SW 1271 (cell line): ENCODE measurements at regions not wholly inside any gene's neighbourhood (a gene's known extent, or its start where the extent isn't known, plus 50 kb on each side); places are given as distances from the start of the nearest gene placed in this dataset.

Source experiments
- DNase-seq, 2 experiments: peaks; one replicate each; lab custom pipeline; 2025; lab: John Stamatoyannopoulos, UW

DNA sequence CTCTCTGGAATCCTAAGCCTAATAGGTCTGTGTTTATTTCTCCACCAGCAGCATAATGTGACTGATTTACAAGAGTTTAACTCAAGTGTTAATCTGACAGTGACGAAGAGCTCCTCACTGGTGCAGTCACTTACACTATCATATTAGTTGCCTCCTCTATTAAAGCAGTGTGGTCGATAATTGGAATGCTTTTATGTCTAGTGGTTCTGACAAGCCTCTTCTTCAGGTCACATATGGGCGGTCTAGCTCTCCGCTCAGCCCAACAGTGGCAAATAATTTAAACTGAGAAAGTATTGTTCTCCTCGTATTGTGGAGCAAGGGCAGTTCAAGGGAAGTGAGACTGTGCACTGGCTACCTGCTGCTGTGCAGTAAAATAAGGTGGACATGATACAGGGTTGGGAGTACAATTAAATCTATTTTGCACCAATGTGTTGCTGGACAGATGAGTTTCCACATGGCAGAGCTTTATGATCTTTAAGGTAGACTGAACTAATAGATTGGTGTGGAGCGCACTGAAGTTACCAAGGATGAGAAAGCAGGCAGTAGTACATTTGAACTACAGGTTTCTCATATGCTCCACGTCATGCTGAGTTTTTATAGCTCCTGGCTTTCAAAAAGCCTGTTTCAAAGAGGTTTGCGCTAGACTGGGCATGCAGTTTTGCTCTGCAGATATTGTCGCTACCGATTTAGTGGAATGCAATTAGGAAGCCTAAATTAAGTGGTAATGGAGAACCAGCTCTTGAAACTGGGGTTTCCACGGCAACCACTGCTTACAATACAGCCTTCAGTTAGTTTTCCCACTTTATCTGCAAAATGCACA lies 151.7 kb upstream of the POU3F3 start:
- DNase-seq = no peak

DNA sequence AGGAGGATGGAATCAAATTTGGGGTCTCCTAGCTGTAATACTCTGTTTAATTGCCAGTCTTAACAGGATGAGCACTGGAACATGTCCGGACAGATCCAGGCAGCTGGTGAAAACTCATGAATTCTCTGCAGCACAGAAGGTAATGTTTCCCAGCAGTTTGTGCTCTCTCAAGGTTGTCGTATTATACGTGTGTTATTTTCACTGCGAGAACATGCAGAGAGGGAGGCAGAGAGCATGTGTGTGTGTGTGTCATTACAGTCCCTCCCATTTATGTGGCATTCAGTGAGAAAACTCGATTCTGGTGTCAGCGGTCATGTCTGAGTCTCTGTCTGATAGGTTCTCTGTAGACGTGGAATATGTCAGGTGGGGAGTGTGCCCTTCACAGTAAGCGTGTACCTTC lies 150.2 kb upstream of the POU3F3 start:
- no peak for DNase-seq

- DNase-seq = no peak
These were observed 149.2 kb upstream of the POU3F3 start for GRCh38 chr2:104704496-104705245.

DNA sequence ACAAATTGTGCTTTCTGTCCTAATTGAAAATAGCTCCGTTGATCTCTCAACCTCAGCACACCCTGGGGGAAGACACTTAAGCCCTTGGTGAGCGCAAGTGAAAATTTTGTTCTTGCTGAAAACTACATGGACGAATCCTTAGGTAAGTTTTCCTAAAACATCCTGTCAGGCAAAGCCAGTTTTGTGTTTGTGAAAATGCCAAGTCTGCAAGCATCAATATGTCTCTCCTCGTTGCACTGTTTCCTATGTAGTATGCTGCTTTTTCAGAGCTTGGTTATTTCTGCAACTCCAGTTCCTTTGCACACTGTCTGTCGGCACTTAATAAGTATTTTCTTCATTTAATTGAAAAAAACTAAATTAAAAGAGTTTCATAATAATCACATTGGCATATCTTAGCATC lies 146.9 kb upstream of the POU3F3 start:
- DNase-seq = no peak

DNA sequence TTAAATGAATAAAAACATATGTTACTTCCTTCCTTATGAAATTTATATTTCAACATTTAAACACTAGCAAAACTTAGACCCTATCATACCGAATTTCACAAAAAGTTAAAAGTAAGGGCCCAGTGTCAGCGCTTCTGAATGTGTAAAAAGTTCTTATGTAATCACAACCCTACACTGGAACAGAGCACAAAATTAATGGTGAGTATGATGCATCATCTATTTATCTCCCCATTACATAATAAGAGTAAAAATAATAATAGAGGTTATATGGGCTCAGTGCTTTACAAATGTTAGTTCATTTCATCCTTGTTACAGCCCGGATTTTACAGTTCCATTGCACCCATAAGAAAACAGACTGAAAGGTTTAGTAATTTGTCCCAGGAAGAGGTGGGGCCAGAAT lies 144.9 kb upstream of the POU3F3 start:
- no peak for DNase-seq

DNA sequence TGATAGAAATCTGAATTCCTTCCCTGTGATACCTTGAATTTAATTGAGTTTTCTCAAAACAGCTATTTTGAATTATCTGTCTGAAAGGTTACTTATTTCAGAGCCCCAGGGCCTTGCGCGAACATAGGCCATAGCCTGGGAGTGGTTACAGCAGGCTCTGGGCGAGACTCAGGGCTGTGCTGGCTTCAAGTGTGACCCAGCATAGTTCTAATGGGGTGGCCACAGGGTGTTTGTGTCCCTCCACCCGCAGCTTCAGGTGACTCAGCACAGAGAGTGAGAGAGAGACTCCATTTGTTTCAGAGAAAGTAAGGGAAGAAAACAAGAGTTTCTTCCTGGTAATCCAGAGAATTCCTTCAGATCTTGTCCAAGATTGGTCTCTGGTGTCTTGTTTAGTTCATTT lies 137.9 kb upstream of the POU3F3 start:
- DNase-seq = no peak

DNA sequence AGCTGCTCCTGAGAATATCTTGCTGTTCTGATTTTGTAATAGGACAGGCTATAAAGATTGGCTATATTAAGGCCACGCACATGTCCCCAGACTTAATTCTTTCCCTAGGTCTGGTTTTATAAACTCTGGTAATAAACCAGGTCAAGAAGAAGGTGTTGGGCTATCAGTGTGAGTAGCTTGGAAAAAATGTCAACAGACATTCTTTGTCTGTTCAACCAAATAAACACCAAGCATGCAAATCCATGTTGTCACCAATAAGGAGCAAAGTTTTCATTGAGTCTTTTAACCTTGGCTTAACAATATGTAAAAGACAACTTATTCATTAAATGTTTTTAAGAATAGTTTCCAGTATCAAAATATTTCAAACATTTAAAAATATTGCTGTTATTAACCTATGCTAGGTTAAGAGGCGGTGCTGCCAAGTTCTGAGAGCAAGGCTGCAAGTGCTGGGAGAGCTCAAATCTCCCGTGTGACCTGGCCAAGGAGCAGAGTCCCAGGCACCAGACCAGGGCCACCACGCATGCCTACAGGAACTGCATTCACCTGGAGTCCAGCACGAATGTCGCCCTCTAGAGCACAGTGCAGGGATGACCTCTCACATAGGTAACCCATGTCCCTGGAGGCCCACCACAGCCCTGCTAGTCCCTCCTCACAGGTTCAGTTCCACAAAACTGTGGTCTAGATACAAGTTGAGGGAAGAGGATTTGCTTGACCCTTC lies 120.5 kb upstream of the POU3F3 start:
- no peak for DNase-seq

DNA sequence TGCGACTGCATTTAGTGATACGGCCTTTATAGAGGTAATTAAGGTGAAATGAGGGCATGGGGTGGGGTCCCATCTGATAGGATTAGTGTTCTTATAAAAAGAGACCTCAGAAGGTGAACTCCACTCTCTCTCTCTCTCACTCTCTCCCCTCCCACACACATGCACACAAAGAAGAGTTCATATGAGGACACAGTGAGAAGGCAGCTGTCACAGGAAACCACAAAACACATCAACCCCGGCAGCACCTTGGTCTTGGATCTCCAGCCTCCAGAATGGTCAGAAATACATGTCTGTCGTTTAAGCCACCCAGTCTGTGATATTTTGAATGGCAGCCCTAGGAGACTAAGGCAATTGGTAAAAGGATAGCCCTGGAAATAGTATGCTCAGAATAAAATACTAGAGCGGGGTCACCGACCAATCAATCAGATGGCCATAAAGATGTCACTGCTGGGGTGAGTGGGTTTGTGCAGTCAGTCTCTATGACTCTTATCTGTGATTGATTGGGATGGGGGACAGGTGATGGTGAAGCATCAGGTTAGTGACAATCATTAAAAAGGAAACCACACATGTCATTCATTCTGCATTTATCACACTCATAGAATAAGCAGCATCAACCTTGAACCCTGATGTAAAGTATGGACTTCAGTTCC lies 118.9 kb upstream of the POU3F3 start:
- no peak for DNase-seq

DNA sequence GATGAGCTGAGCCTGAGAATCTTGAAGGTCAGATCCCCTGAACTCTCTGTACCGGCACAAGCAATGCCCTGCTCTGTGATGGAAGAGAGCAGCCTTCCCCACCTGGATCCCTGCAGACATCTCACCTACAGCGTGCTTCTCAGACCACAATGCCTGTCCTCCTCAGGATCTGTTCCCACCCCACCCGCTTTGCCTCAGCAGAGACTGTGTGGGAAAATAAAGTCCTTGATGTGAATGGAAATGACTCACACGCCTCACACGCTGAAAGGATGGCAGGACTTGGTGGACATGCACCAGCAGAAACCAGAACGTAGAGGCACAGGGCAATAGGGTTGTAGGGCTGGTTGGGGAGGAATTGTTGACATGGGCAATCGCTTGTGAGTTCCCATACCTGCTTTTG lies 117.9 kb upstream of the POU3F3 start:
- DNase-seq = no peak

DNA sequence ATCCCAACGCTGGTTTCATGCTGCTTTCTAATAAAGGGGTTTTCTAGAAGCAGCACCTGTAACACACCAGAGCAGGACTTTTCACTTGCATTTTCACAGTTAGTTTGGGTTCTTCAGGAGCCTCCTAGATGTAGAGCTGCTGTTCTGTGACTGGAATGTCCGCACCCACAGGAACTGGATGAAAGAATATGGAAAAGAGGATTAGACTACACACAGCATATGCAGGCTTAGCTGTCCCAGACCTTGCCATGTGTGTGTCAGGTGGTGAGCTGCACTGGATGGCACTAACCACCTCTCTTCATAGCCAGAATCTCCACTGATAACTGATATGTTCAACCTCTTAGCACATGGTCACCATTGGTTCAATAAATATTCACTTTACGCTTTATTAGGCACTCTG lies 112.1 kb upstream of the POU3F3 start:
- no peak for DNase-seq

- DNase-seq = no peak
These were observed 109.4 kb upstream of the POU3F3 start for GRCh38 chr2:104744537-104744936.

DNA sequence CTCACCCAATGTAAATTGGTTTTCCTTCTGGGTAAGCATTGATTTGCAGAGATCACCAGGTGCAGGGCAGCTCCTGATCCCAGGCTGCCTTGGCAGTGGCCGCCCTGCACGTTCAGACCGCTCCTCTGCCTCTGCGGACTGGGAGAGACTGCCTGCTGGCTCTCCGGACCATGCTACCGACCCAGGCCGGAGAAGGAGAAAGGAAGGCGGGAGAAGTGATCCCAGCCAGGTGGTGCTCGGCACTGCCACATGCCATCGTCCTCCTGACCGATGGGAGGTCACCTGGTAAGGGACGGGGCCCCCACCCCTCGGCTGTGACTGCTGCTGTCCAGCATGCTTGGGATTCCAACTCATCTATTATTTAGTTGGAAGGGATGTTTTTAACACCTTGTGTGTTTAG lies 108.1 kb upstream of the POU3F3 start:
- no peak for DNase-seq

GRCh38 chr2:104746299-104746698 lies 107.6 kb upstream of the POU3F3 start:
- DNase-seq = no peak

DNA sequence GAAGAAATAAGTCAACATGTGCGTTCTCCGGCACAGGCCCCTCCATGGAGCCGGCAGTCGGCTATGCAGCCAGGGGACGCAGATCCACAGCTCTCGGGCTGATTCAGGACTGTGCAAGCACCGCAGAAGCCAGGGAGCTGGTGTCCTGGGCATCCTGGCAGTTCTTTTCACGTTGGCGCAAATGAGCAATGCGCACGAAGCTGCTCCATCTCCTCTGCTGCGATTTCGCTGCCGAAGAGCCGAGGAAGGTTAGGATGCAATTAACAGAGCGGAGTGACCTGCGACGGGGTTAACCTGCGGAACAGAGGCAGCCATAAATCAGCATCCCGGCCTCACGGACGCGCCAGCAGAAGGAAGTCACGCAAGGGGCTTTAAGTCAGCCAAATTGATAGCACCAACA lies 107.1 kb upstream of the POU3F3 start:
- DNase-seq = no peak

DNA sequence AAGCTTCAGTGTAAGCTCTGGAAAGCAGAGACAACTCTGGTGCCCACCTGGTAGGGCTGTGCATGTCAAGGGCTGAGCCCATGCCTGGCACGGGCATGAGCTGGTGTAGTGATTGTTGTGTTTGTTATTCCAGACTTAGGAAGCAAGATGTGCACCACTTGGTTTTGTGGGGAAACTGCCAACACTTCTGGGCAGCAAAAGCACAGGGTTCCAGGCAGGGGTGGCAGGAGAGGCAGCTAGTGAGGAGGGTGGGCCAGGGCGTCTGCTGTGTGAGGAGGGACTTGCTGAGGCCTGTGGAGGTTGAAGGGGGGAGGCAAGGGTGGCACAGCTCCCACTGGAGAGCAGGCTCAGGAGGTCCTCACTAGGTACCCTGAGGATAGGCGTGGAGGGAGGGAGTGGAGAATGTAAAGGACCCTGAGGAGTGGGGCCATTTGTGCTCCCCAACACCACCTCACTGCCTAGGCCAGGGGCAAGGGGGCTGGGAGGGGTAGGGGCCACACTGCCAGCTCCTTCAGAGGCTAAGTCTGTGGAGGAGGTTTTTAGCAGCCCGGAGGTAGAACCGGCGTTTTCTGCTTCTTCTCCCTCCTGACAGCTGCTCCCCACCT lies 104.0 kb upstream of the POU3F3 start:
- DNase-seq = no peak

DNA sequence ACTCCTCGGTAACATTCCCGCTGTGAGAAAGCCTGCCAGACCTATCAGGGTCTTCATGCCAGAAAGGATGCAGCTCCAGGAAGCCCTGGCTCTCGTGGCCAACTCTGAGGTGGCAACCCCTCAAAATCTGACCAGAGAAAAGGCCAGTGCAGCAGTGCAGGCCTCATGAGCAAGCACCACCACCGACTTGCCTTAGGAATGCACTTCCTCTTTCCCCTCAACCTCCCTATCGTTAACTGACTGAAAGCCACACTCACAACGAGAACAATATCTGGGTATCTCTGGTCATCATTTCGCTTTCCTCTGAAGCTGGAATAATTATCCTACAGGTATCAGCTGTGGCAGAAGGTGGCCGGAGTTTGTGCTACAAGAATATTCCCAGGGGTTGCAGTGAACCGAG lies 101.4 kb upstream of the POU3F3 start:
- no peak for DNase-seq

DNA sequence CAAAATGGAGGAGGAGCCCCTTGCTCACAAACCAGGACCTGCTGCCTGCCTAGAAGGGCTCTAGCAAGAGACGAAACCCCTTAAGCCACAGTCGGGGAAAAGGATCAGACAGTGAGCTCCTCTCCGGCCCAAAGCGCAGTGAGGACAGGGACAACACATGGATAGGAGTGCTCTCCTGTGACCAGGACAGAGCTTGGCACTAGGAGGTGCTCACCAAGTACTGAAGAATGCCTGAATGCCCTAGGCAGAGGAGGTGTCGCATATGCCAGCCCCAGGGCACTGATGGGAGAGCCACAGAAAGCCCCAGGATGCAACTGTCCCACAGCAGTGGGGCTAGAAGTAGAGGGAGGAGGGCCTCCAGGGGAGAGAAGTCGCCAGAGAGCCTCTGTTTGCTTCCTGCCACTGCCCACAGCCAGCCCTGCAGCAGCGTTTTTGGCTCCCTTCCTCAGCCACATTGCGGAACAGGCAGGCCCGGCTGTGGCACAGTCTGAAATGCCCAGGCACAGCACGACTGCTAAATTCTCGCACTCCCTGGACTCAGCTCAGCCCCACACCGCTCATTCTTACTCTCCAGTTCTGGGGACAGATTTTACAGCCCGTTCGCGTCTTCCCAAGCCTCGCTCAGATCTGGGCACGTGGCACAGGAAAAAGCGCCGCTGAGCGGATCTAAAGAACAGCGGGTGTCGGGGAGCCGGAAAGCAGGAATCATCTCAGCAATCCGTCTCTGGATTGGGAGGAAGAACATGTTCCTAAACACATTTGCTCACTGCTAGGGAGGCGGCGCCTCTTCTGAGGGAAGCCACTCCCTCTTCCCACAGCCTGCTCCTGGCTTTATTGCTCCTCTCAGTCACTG lies 98.7 kb upstream of the POU3F3 start:
- DNase-seq = no peak

- no peak for DNase-seq
These were observed 97.8 kb upstream of the POU3F3 start for GRCh38 chr2:104756118-104756517.

GRCh38 chr2:104757056-104757455 lies 96.9 kb upstream of the POU3F3 start:
- DNase-seq = no peak

DNA sequence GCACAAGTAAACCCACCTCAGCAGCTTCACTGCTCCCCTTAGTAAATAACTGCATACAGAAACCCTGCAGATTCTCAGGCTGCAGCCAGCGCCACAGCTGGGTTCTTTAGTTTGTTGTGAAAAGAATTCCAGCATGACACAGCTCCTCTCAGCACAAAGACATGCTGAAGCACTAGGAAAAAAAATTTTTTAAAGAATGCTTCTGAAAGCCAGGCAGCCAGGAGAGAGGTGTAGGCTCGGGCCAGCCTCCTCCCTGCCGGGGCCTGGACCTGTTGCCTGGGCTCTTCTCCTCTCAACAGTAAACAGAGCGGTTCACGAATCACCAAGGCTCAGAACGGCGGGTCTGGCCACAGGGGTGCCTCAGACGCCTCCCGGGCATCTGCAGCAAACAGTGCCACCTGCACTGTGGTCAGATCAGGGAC lies 95.7 kb upstream of the POU3F3 start:
- no peak for DNase-seq

DNA sequence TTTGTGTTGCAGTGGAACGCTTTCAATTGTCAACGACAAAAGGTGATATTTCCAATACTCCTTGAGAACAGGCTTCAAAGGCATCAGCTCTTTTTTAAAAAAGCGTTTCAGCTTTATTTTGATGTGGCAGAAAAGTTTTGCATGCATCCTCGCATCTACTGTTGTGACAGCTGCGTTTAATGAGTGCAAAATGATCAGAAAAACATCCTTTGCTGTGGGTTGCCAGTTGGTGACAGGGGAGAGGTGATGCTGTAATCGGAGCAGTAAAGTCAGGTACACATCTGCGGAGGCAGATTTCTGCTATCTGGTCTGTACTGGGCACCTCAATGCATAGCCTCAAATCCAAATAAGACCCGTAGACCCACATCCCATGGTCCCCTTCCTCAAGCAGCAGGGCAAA lies 91.9 kb upstream of the POU3F3 start:
- DNase-seq = no peak
